ENCODE measurements at regions not wholly inside any gene's neighbourhood (a gene's known extent, or its start where the extent isn't known, plus 50 kb on each side); places are given as distances from the start of the nearest gene placed in this dataset.

DNA sequence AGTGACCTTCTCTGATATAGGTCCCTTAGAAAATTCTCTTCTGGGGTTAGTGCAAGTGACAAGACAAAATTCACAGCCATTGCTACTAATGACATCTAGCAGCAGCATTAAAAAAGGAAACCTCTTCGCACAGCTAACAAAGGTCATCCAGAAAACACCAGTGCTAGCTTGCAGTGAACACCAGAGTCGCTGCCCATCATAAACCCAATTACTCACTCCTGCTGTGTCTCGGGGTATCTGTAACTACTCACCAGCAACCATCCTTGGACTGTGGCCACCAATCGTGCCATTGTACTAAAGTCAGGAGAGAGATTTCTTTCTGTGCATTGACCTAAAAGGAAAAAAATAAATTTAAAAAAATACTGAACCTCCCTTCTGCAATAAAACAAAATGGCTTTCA, 1494.7 kb upstream of the CDH8 start:
- TF ChIP-seq, protein P1, sequence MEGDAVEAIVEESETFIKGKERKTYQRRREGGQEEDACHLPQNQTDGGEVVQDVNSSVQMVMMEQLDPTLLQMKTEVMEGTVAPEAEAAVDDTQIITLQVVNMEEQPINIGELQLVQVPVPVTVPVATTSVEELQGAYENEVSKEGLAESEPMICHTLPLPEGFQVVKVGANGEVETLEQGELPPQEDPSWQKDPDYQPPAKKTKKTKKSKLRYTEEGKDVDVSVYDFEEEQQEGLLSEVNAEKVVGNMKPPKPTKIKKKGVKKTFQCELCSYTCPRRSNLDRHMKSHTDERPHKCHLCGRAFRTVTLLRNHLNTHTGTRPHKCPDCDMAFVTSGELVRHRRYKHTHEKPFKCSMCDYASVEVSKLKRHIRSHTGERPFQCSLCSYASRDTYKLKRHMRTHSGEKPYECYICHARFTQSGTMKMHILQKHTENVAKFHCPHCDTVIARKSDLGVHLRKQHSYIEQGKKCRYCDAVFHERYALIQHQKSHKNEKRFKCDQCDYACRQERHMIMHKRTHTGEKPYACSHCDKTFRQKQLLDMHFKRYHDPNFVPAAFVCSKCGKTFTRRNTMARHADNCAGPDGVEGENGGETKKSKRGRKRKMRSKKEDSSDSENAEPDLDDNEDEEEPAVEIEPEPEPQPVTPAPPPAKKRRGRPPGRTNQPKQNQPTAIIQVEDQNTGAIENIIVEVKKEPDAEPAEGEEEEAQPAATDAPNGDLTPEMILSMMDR (IDR thresholded peaks at IDR 0.05; ENCODE audit: low read depth, low read length, poor library complexity, severe bottlenecking) = no peak
- no peak for TF ChIP-seq EZH2phosphoT487 (IDR thresholded peaks at IDR 0.05; ENCODE audit: borderline replicate concordance, low read length)
- no peak overlapping the region for H3K27ac ChIP-seq (ENCODE audit: low read depth, low read length)
- H3K36me3 ChIP-seq (ENCODE audit: control insufficient read depth, low read length) = no peaks in the 10 kb centered on the region
- H3K4me3 ChIP-seq (ENCODE audit: low read length) = no peak overlapping the region
- H3K9me3 ChIP-seq (ENCODE audit: control insufficient read depth, insufficient read depth, low read length) = no peaks in the 10 kb centered on the region
- H4K20me1 ChIP-seq (ENCODE audit: control insufficient read depth, insufficient read depth, low read depth, low read length) = no peaks in the 10 kb centered on the region
- H3K79me2 ChIP-seq (ENCODE audit: control insufficient read depth, low read length) = no peaks in the 10 kb centered on the region
- H3K4me1 ChIP-seq (ENCODE audit: control insufficient read depth, low read length) = no peaks in the 10 kb centered on the region
- H3F3A ChIP-seq (ENCODE audit: control insufficient read depth, insufficient read depth) = no peaks in the 10 kb centered on the region
- H3K4me2 ChIP-seq (ENCODE audit: low read length) = no peak overlapping the region
- H3K27me3 ChIP-seq (ENCODE audit: control insufficient read depth, low read length) = no peaks in the 10 kb centered on the region
- no peaks in the 10 kb centered on the region for H3K9me2 ChIP-seq (replicated peaks; ENCODE audit: control insufficient read depth, low read length)

DNA sequence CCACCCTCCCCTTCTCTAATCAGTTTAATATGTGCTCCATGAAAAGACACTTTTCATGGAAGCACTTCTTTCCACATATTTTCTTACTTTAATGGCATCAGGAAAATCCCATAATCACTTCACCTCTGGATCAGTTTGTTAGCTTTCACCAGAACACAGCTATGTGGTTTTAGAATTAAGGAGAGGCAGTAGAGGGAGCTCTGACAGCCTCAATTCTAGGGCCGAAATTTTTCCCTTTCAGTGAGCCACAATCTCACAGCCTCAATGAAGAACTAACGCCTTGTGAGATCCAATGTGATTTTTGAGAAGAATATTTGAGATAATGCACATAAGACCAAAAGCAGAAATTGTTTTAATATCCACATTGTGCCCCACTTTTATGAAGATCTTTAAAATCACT, 1494.0 kb upstream of the CDH8 start:
- H3K27me3 ChIP-seq (ENCODE audit: control insufficient read depth, low read length) = no peaks in the 10 kb centered on the region
- H3K36me3 ChIP-seq (ENCODE audit: control insufficient read depth, low read length) = no peaks in the 10 kb centered on the region
- no peaks in the 10 kb centered on the region for H3K4me1 ChIP-seq (ENCODE audit: control insufficient read depth, low read length)
- no peaks in the 10 kb centered on the region for H3K79me2 ChIP-seq (ENCODE audit: control insufficient read depth, low read length)
- H3K4me3 ChIP-seq (ENCODE audit: low read length) = no peak overlapping the region
- no peaks in the 10 kb centered on the region for H3K9me2 ChIP-seq (replicated peaks; ENCODE audit: control insufficient read depth, low read length)
- no peak overlapping the region for H3K4me2 ChIP-seq (ENCODE audit: low read length)
- no peaks in the 10 kb centered on the region for H3K9me3 ChIP-seq (ENCODE audit: control insufficient read depth, insufficient read depth, low read length)
- TF ChIP-seq, protein P1 (IDR thresholded peaks at IDR 0.05; ENCODE audit: low read depth, low read length, poor library complexity, severe bottlenecking) = no peak
- TF ChIP-seq EZH2phosphoT487 (IDR thresholded peaks at IDR 0.05; ENCODE audit: borderline replicate concordance, low read length) = no peak
- no peaks in the 10 kb centered on the region for H3F3A ChIP-seq (ENCODE audit: control insufficient read depth, insufficient read depth)
- H4K20me1 ChIP-seq (ENCODE audit: control insufficient read depth, insufficient read depth, low read depth, low read length) = no peaks in the 10 kb centered on the region
- no peak overlapping the region for H3K27ac ChIP-seq (ENCODE audit: low read depth, low read length)

GRCh38 chr16:63527404-63527803, 1491.2 kb upstream of the CDH8 start:
- H3K36me3 ChIP-seq (ENCODE audit: control insufficient read depth, low read length) = no peaks in the 10 kb centered on the region
- H3K27me3 ChIP-seq (ENCODE audit: control insufficient read depth, low read length) = no peaks in the 10 kb centered on the region
- no peaks in the 10 kb centered on the region for H3F3A ChIP-seq (ENCODE audit: control insufficient read depth, insufficient read depth)
- no peak overlapping the region for H3K27ac ChIP-seq (ENCODE audit: low read depth, low read length)
- no peaks in the 10 kb centered on the region for H3K79me2 ChIP-seq (ENCODE audit: control insufficient read depth, low read length)
- no peak overlapping the region for H3K4me3 ChIP-seq (ENCODE audit: low read length)
- H4K20me1 ChIP-seq (ENCODE audit: control insufficient read depth, insufficient read depth, low read depth, low read length) = no peaks in the 10 kb centered on the region
- H3K9me2 ChIP-seq (replicated peaks; ENCODE audit: control insufficient read depth, low read length) = no peaks in the 10 kb centered on the region
- no peaks in the 10 kb centered on the region for H3K9me3 ChIP-seq (ENCODE audit: control insufficient read depth, insufficient read depth, low read length)
- TF ChIP-seq, protein P1 (IDR thresholded peaks at IDR 0.05; ENCODE audit: low read depth, low read length, poor library complexity, severe bottlenecking) = no peak
- no peak for TF ChIP-seq EZH2phosphoT487 (IDR thresholded peaks at IDR 0.05; ENCODE audit: borderline replicate concordance, low read length)
- no peaks in the 10 kb centered on the region for H3K4me1 ChIP-seq (ENCODE audit: control insufficient read depth, low read length)
- no peak overlapping the region for H3K4me2 ChIP-seq (ENCODE audit: low read length)

GRCh38 chr16:63516394-63516793, 1480.2 kb upstream of the CDH8 start:
- Histone ChIP-seq H3F3A (ENCODE audit: control insufficient read depth, insufficient read depth) (no peaks in the 10 kb centered on the region), H3K4me2 (ENCODE audit: low read length) (no peak overlapping the region), H3K9me3 (ENCODE audit: control insufficient read depth, insufficient read depth, low read length) (no peaks in the 10 kb centered on the region), H3K4me1 (ENCODE audit: control insufficient read depth, low read length) (no peaks in the 10 kb centered on the region), H3K27me3 (ENCODE audit: control insufficient read depth, low read length) (no peaks in the 10 kb centered on the region), H3K79me2 (ENCODE audit: control insufficient read depth, low read length) (no peaks in the 10 kb centered on the region), H3K4me3 (ENCODE audit: low read length) (no peak overlapping the region), H4K20me1 (ENCODE audit: control insufficient read depth, insufficient read depth, low read depth, low read length) (no peaks in the 10 kb centered on the region), H3K27ac (ENCODE audit: low read depth, low read length) (no peak overlapping the region), H3K9me2 (replicated peaks; ENCODE audit: control insufficient read depth, low read length) (no peaks in the 10 kb centered on the region), H3K36me3 (ENCODE audit: control insufficient read depth, low read length) (no peaks in the 10 kb centered on the region)
- TF ChIP-seq, protein P1 (IDR thresholded peaks at IDR 0.05; ENCODE audit: low read depth, low read length, poor library complexity, severe bottlenecking) = no peak
- no peak for TF ChIP-seq EZH2phosphoT487 (IDR thresholded peaks at IDR 0.05; ENCODE audit: borderline replicate concordance, low read length)

All from DOHH2 (cell line).